ENCODE measurements at regions not wholly inside any gene's neighbourhood (a gene's known extent, or its start where the extent isn't known, plus 50 kb on each side); places are given as distances from the start of the nearest gene placed in this dataset.
"Not testable (repeated sequence)": the region's sequence is repeated elsewhere in the genome, so short reads cannot be mapped to it uniquely, and the experiment has no call there.

DNA sequence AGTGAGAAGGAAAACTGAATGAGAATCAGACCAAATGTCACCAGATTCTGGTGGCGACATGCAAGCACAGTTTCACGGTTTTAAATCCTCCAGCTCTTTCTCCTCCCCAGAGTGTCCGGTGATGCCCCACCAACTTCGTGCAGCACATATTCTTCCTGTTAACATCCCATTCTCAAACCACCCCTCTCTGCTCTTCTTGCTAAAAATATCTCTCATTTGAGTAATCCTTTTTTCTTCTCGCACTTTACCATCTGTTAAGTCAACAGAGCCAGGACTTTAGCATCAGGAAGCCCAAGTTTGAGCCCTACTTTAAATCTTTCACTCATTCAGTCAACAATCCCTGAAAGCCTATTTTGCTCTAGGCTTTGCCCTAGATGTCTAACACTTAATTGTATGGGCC, 68.2 kb upstream of the VGLL4 start:
- DNase-seq, result no peak

DNA sequence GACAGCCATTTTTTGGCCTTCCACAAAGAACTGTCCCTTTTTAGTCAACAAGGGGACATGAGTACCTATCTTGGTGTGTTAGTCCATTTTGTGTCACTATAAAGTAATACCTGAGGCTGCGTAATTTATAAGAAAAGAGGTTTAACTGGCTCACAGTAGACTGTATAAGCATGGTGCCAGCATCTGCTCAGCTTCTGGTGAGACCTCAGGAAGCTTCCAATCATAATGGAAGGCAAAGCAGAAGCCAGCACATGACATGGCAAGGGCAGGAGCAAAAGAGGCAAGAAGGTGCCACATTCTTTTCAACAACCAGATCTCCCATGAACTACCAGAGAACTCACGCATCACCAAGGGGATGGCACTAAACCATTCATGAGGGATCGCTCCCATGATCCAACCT, 66.1 kb upstream of the VGLL4 start:
- DNase-seq, result no peak

DNA sequence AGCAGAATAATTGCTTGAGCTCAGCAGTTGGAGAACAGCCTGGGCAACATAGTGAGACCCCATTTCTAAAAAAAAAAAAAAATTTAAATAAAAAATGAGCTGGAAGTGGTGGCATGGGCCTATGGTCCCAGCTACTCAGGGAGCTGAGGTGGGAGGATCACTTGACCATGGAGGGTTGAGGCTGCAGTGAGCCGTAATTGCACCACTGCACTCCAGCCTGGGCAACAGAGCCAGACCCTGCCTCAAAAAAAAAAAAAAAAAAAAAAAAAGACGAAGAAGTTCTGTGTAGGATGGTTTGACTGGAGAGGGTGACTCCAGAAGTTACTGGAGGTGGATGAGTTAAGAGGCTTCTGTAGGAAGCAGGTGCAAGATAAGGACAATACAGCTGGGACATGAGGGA, 63.4 kb upstream of the VGLL4 start:
- not testable (repeated sequence) for DNase-seq

DNA sequence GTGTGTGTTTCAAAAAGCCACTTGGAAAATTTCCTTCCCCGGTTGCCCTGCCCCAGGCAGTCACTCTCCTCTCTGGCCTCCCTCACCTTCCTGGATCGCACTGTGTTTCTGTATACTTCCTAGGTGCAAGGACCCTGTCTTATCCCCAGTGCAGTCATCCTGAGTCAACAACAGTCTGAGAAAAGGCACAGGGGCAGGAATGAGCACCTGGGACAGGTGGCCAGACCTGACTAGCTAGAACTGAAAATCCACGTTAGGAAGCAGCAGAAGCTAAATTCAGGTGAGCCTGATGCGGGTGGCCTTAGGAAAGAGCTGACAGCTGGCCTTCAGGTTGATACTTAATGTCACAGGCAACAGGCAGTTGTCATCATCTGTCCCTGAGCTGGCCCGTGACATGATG, 62.9 kb upstream of the VGLL4 start:
- DNase-seq, result no peak

DNA sequence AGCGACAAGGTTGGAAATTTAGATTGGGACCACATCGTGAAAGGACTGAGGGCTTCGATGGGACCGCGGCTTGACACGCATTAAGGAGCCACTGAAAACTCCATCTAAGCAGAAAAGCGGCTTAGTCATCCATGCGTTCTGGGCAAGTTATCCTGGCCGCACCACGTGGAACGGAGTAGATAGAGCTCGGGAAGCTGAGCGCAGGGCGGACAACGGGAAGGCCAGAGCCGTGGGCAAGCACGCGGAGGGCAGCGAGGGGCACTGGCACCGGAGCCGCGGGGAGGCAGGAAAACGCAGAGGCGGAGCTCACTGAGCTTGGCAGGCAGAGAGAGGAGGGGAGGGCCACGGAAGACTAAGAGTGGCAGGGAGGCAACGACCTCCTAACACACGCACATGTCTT, 61.3 kb upstream of the VGLL4 start:
- peak; percentile 81 for DNase-seq

DNA sequence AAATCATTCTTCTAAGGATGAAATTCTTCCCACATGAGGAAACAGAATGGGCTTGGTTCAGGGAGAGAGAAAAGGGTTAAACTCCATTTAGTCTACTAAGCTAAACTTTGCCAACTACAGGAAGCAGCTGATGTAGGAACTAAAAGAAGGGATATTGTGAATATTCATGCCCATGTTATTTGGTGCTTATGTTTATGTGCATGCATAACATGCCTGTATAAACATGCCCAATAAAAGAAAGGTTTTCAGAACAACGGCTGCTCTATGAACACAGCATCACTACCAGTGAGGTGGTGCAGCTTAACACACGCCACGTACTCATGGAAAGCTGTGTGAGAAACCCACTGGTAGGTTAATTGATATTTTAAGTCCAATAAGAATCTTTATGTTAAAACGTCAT, 59.4 kb upstream of the VGLL4 start:
- DNase-seq, result no peak

DNA sequence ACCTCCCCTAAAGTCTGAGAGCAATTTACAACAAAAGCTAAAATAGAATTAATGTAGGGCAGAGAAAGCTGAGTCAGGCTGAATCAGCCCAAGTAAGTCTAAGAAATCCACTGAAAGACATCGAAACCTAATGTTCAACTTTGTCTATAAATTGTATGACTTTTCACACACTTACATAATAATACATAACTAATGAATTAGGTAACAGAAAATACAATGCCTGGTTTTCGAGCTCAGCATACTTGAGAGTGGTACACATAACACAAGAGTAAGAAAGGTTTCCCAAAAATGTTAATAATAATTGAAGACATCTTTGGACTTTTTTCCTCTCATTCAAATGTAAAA, 55.3 kb upstream of the VGLL4 start:
- DNase-seq, result peak; percentile 56

DNA sequence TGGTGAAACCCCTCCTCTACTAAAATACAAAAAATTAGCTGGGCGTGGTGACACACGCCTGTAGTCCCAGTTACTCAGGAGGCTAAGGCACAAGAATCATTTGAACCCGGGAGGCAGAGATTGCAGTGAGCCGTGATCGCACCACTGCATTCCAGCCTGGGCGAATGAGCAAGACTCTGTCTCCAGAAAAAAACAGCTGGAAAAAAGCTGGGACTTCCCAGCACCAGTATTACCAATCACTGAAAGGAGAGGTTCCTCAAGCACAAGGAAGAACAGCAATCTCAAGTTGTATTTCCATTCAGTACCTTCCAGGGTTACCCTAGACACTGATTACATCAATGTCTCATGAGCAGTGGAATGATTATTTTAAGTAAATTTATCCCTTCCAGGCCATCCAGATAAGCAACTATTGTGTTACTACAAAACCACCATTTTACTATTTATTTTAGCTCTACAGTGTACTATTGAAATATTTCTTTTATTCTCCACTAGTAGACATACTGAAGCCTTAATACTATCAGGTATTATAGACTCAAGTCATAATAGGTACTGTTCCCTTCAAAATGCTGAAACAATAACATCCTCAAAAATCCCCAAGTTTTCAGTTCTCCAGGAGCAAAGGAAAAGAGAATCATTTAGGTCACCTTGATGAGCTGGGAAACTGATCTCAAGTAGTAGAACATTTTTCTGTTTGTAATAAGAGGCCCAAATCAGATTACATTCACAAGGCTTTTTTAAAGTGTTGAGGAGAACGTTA, 54.8 kb upstream of the VGLL4 start:
- DNase-seq, result no peak

DNA sequence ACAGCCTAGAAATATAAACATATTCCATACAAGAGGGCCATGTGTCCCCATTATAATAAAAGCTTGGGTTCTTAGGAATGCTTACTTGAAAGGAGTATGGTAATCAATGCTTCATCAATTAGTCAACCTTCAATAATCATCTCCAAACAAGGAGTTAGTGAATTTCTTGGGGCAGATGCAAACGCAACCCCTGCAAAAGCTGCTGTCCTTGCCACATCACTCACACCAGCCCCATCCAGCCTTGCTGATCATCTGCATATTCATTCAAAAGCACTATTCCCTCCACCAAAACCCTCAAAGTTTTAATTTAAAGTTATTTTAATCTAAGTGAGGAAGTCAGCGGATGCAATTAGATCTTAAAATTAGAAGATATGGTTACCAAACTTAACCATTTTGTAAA, 54.0 kb upstream of the VGLL4 start:
- no peak for DNase-seq

DNA sequence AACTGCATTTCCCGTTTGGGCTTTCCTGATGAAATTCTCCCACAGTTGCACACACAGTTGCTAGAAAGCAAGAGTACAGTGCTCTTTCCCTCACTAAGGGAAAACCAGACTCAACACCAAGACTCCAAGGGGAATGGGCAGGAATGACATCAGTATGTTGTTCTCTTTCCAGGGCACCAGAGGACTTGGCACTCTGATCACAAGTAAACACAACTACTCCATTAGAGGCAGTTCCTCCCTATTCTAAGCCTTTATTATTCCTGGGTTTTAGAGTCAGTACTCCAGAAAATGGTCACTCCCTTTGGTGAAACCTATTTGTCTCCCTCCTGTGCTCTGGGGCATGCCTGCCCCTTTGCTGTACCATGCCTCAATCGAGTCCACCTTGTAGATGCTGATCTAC, 52.3 kb upstream of the VGLL4 start:
- DNase-seq, result no peak

Data from EL (cell line).